Left renal pelvis (tissue), 4 donors: ENCODE measurements at regions not wholly inside any gene's neighbourhood (a gene's known extent, or its start where the extent isn't known, plus 50 kb on each side); places are given as distances from the start of the nearest gene placed in this dataset.

Source experiments
- DNase-seq, 4 donors: peaks; one replicate each; pipeline ENCODE4 v3.0.0-alpha.2; 2013; ENCODE audit warnings: low read depth in 4 of 4, low spot score in 3 of 4

GRCh38 chr4:30783751-30784150 lies 63.6 kb downstream of the PCDH7 start:
- DNase-seq = no peak

- peak in 2 of 4 donors; percentile 46 to 54 for DNase-seq
Observed at GRCh38 chr4:30789219-30789671, 69.1 kb downstream of the PCDH7 start.

GRCh38 chr4:30790123-30790522 lies 70.0 kb downstream of the PCDH7 start:
- no peak for DNase-seq

- no peak for DNase-seq
Observed at GRCh38 chr4:30790998-30791397, 70.8 kb downstream of the PCDH7 start.

GRCh38 chr4:30792601-30793000 lies 72.4 kb downstream of the PCDH7 start:
- no peak for DNase-seq

GRCh38 chr4:30801876-30802275 lies 81.7 kb downstream of the PCDH7 start:
- no peak for DNase-seq

- DNase-seq = no peak
Observed at GRCh38 chr4:30802622-30803323, 82.6 kb downstream of the PCDH7 start.

GRCh38 chr4:30808276-30808675 lies 88.1 kb downstream of the PCDH7 start:
- no peak for DNase-seq

GRCh38 chr4:30811296-30811695 lies 91.1 kb downstream of the PCDH7 start:
- DNase-seq = no peak

GRCh38 chr4:30815685-30816084 lies 95.5 kb downstream of the PCDH7 start:
- DNase-seq = no peak

GRCh38 chr4:30817447-30817846 lies 97.3 kb downstream of the PCDH7 start:
- DNase-seq = no peak

- no peak for DNase-seq
Observed at GRCh38 chr4:30818541-30818940, 98.4 kb downstream of the PCDH7 start.

- DNase-seq = no peak
Observed at GRCh38 chr4:30821275-30821674, 101.1 kb downstream of the PCDH7 start.

- DNase-seq = no peak
Observed at GRCh38 chr4:30821859-30822612, 101.9 kb downstream of the PCDH7 start.

- DNase-seq = no peak
Observed at GRCh38 chr4:30822911-30823551, 102.9 kb downstream of the PCDH7 start.

- no peak for DNase-seq
Observed at GRCh38 chr4:30825008-30825770, 105.0 kb downstream of the PCDH7 start.

- no peak for DNase-seq
Observed at GRCh38 chr4:30828264-30828926, 108.2 kb downstream of the PCDH7 start.

GRCh38 chr4:30832639-30833038 lies 112.5 kb downstream of the PCDH7 start:
- no peak for DNase-seq

GRCh38 chr4:30833206-30833605 lies 113.0 kb downstream of the PCDH7 start:
- DNase-seq = no peak

- DNase-seq = no peak
Observed at GRCh38 chr4:30835044-30835443, 114.9 kb downstream of the PCDH7 start.
